ENCODE measurements at regions not wholly inside any gene's neighbourhood (a gene's known extent, or its start where the extent isn't known, plus 50 kb on each side); places are given as distances from the start of the nearest gene placed in this dataset.

DNA sequence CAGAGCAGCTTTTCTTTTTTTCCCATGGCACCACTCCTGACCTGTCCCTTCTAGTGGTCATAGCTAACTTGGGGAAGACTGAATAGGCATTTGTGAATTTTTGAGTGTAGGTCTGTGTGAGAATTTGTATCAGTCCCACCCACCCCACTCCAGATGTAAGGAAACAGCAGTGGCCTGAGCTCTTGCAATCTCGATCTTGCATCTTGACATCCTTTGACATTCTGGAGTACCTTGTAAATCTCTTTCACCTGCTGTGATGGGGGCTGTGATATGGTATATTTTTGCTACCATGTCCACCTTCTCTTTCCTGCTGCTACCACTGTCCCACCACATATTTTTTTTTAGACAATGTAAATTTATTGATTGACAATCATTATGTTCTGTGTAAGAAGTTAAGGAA lies 289.3 kb downstream of the MAP2K6 start:
- no peaks in the 10 kb centered on the region for H3K36me3 ChIP-seq
- TF ChIP-seq POLR2A (IDR thresholded peaks at IDR 0.05) (no peak), CTCF (IDR thresholded peaks at IDR 0.05) (no peak)
- 55% methylated on average over 1 of the region's 1 CpG for WGBS (ENCODE audit: insufficient coverage, low coverage, low lambda C conversion rate, missing lambda C conversion rate)
- H3K4me1 ChIP-seq: no peaks in the 10 kb centered on the region
- no peak overlapping the region for H3K27ac ChIP-seq
- H3K4me3 ChIP-seq: no peak overlapping the region
- H3K9me3 ChIP-seq: no peaks in the 10 kb centered on the region
- DNase-seq: no peak
- H3K27me3 ChIP-seq: no peaks in the 10 kb centered on the region
- ATAC-seq: no peak
- intact Hi-C loops (cut with DNase I): no loop called here

- intact Hi-C loops (cut with DNase I): no loop called here
- Histone ChIP-seq H3K36me3 (no peaks in the 10 kb centered on the region), H3K9me3 (no peaks in the 10 kb centered on the region), H3K4me3 (no peak overlapping the region), H3K4me1 (no peaks in the 10 kb centered on the region), H3K27me3 (no peaks in the 10 kb centered on the region), H3K27ac (no peak overlapping the region)
- 62% methylated on average over 1 of the region's 1 CpG for WGBS (ENCODE audit: insufficient coverage, low coverage, low lambda C conversion rate, missing lambda C conversion rate)
- TF ChIP-seq POLR2A (IDR thresholded peaks at IDR 0.05): no peak
- TF ChIP-seq CTCF (IDR thresholded peaks at IDR 0.05): no peak
- ATAC-seq (no peak), DNase-seq (no peak)
Measured at GRCh38 chr17:69704935-69705334, 290.4 kb downstream of the MAP2K6 start.

- TF ChIP-seq POLR2A (IDR thresholded peaks at IDR 0.05): no peak
- no peak for TF ChIP-seq CTCF (IDR thresholded peaks at IDR 0.05)
- no peak overlapping the region for H3K27ac ChIP-seq
- H3K9me3 ChIP-seq: no peaks in the 10 kb centered on the region
- 39% methylated on average over 2 of the region's 2 CpGs for WGBS (ENCODE audit: insufficient coverage, low coverage, low lambda C conversion rate, missing lambda C conversion rate)
- no peaks in the 10 kb centered on the region for H3K27me3 ChIP-seq
- H3K4me3 ChIP-seq: no peak overlapping the region
- ATAC-seq (no peak), DNase-seq (no peak)
- intact Hi-C loops (cut with DNase I): no loop called here
- H3K36me3 ChIP-seq: no peaks in the 10 kb centered on the region
- H3K4me1 ChIP-seq: no peaks in the 10 kb centered on the region
Measured at GRCh38 chr17:69706127-69706526, 291.6 kb downstream of the MAP2K6 start.

DNA sequence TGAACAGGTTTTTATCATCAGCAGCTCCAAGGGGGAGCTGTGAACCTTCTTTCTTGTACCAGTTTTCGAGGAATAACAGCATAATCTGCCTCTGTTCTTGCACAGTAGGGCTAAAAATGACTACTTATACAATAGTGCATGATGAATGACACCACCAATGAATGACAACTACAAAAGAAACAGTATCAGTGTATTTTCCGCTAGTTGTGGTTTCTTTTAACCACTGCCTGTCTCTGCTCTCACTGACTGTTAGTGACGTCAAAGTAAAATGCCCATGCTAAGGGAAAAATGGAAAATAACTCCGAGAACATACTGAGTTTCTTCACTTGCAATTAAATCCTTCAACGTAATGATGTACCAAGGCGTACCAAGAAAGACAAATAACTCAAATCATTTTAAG lies 294.9 kb downstream of the MAP2K6 start:
- Histone ChIP-seq H3K9me3 (no peaks in the 10 kb centered on the region), H3K4me3 (no peak overlapping the region), H3K27me3 (no peaks in the 10 kb centered on the region), H3K4me1 (no peaks in the 10 kb centered on the region), H3K27ac (no peak overlapping the region), H3K36me3 (no peaks in the 10 kb centered on the region)
- 61% methylated on average over 6 of the region's 6 CpGs for WGBS (ENCODE audit: insufficient coverage, low coverage, low lambda C conversion rate, missing lambda C conversion rate)
- ATAC-seq (no peak), DNase-seq (no peak)
- intact Hi-C loops (cut with DNase I): no loop called here
- TF ChIP-seq POLR2A (IDR thresholded peaks at IDR 0.05) (no peak), CTCF (IDR thresholded peaks at IDR 0.05) (no peak)

- no peaks in the 10 kb centered on the region for H3K9me3 ChIP-seq
- no peaks in the 10 kb centered on the region for H3K36me3 ChIP-seq
- H3K4me1 ChIP-seq: no peaks in the 10 kb centered on the region
- intact Hi-C loops (cut with DNase I): no loop called here
- 14% methylated on average over 2 of the region's 2 CpGs for WGBS (ENCODE audit: insufficient coverage, low coverage, low lambda C conversion rate, missing lambda C conversion rate)
- no peaks in the 10 kb centered on the region for H3K27me3 ChIP-seq
- H3K27ac ChIP-seq: no peak overlapping the region
- H3K4me3 ChIP-seq: no peak overlapping the region
- DNase-seq (no peak), ATAC-seq (no peak)
- TF ChIP-seq CTCF (IDR thresholded peaks at IDR 0.05) (no peak), POLR2A (IDR thresholded peaks at IDR 0.05) (no peak)
Measured at GRCh38 chr17:69710926-69711325, 296.4 kb downstream of the MAP2K6 start.
